ENCODE measurements at regions not wholly inside any gene's neighbourhood (a gene's known extent, or its start where the extent isn't known, plus 50 kb on each side); places are given as distances from the start of the nearest gene placed in this dataset.

DNA sequence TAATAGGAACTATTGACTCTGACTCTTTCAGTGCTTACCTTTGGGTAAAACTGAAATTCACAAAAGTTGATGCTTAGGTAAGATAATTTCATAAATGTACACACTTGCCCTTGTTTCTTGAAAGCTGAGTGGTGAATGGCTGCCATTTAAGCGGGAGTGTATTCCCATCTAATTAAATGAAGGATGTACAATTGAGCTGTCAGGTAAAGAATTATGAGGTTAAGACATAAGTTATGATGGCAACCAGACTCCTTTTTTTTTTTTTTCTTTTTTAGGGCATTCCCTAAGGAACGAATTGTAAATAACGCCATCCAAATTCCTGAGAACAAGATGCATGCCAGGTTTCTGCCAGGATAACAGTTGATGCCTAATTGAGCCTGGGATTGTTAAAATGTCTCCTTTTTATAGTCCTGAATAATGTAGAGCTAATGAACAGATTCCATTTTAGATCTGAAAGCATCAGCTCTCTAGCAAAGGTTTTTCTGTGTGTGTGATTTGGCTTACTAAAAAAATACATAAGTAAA lies 199.7 kb downstream of the ISL1 start:
- H3K4me2 ChIP-seq (ENCODE audit: low read depth, low read length, poor library complexity, severe bottlenecking), result no peak overlapping the region
- TF ChIP-seq EZH2phosphoT487 (conservative IDR thresholded peaks at IDR 0.05; ENCODE audit: low read length) (no peak), CTCF (IDR thresholded peaks at IDR 0.05; ENCODE audit: insufficient read depth, low read length, poor library complexity, severe bottlenecking) (no peak)
- H3K9me2 ChIP-seq (replicated peaks; ENCODE audit: insufficient read depth, low read length), result no peaks in the 10 kb centered on the region
- H3K27ac ChIP-seq (ENCODE audit: low read depth, low read length), result no peak overlapping the region
- H3K27me3 ChIP-seq (ENCODE audit: low read length), result no peaks in the 10 kb centered on the region
- H2AFZ ChIP-seq (ENCODE audit: low read depth, low read length, severe bottlenecking), result no peak overlapping the region
- no peaks in the 10 kb centered on the region for H3K9me3 ChIP-seq (ENCODE audit: insufficient read depth, low read length)
- H3K9ac ChIP-seq (ENCODE audit: low read length), result no peak overlapping the region
- no peaks in the 10 kb centered on the region for H4K20me1 ChIP-seq (ENCODE audit: low read depth, low read length)
- H3K4me3 ChIP-seq (ENCODE audit: insufficient read depth, low read length, poor library complexity, severe bottlenecking), result no peak overlapping the region
- H3K36me3 ChIP-seq (ENCODE audit: low read length), result no peaks in the 10 kb centered on the region
- H3F3A ChIP-seq (ENCODE audit: insufficient read depth), result no peaks in the 10 kb centered on the region
- no peaks in the 10 kb centered on the region for H3K79me2 ChIP-seq (ENCODE audit: insufficient read depth, low read length)

GRCh38 chr5:51598026-51598425 lies 214.8 kb downstream of the ISL1 start:
- TF ChIP-seq EZH2phosphoT487 (conservative IDR thresholded peaks at IDR 0.05; ENCODE audit: low read length) (no peak), CTCF (IDR thresholded peaks at IDR 0.05; ENCODE audit: insufficient read depth, low read length, poor library complexity, severe bottlenecking) (no peak)
- Histone ChIP-seq H4K20me1 (ENCODE audit: low read depth, low read length) (no peaks in the 10 kb centered on the region), H3K9me2 (replicated peaks; ENCODE audit: insufficient read depth, low read length) (no peaks in the 10 kb centered on the region), H3K4me2 (ENCODE audit: low read depth, low read length, poor library complexity, severe bottlenecking) (no peak overlapping the region), H3F3A (ENCODE audit: insufficient read depth) (no peaks in the 10 kb centered on the region), H3K9me3 (ENCODE audit: insufficient read depth, low read length) (no peaks in the 10 kb centered on the region), H3K4me3 (ENCODE audit: insufficient read depth, low read length, poor library complexity, severe bottlenecking) (no peak overlapping the region), H3K27ac (ENCODE audit: low read depth, low read length) (no peak overlapping the region), H3K27me3 (ENCODE audit: low read length) (no peaks in the 10 kb centered on the region), H2AFZ (ENCODE audit: low read depth, low read length, severe bottlenecking) (no peak overlapping the region), H3K79me2 (ENCODE audit: insufficient read depth, low read length) (no peaks in the 10 kb centered on the region), H3K36me3 (ENCODE audit: low read length) (no peaks in the 10 kb centered on the region), H3K9ac (ENCODE audit: low read length) (no peak overlapping the region)

DNA sequence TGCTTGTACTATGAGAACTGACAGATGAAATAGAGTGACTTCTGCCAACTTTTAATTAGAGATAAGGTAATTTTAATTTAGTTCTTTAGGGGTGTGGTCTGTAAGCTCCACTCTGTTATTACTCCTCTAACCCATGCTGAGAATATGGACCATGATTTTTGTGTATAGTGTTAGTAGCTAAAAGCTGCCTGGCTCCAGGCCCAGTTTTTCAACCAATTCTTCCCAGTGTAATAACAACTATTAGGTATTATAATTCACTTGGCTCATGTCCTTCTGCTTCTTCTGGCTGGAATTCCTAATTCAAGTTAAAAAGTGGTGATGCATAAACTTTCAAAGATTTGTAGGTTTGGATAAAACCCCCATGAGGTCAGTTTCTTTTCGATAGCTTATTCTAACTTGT lies 216.3 kb downstream of the ISL1 start:
- Histone ChIP-seq H3K79me2 (ENCODE audit: insufficient read depth, low read length) (no peaks in the 10 kb centered on the region), H3K4me2 (ENCODE audit: low read depth, low read length, poor library complexity, severe bottlenecking) (no peak overlapping the region), H3K4me3 (ENCODE audit: insufficient read depth, low read length, poor library complexity, severe bottlenecking) (no peak overlapping the region), H3K27ac (ENCODE audit: low read depth, low read length) (no peak overlapping the region), H2AFZ (ENCODE audit: low read depth, low read length, severe bottlenecking) (no peak overlapping the region), H3K9me2 (replicated peaks; ENCODE audit: insufficient read depth, low read length) (no peaks in the 10 kb centered on the region), H4K20me1 (ENCODE audit: low read depth, low read length) (no peaks in the 10 kb centered on the region), H3F3A (ENCODE audit: insufficient read depth) (no peaks in the 10 kb centered on the region), H3K27me3 (ENCODE audit: low read length) (no peaks in the 10 kb centered on the region), H3K36me3 (ENCODE audit: low read length) (no peaks in the 10 kb centered on the region), H3K9me3 (ENCODE audit: insufficient read depth, low read length) (no peaks in the 10 kb centered on the region), H3K9ac (ENCODE audit: low read length) (no peak overlapping the region)
- TF ChIP-seq CTCF (IDR thresholded peaks at IDR 0.05; ENCODE audit: insufficient read depth, low read length, poor library complexity, severe bottlenecking), result no peak
- TF ChIP-seq EZH2phosphoT487 (conservative IDR thresholded peaks at IDR 0.05; ENCODE audit: low read length), result no peak

All from SU-DHL-6 (cell line).